ENCODE measurements at regions not wholly inside any gene's neighbourhood (a gene's known extent, or its start where the extent isn't known, plus 50 kb on each side); places are given as distances from the start of the nearest gene placed in this dataset.

- no peak for TF ChIP-seq POLR2AphosphoS5 (IDR thresholded peaks at IDR 0.05; ENCODE audit: low read depth, low read length)
- no peak for TF ChIP-seq POLR2A (IDR thresholded peaks at IDR 0.05; ENCODE audit: low read depth, low read length)
Measured at GRCh38 chr2:12619975-12620374, 96.8 kb upstream of the TRIB2 start.
